HG03175 (cell line): ENCODE measurements at regions not wholly inside any gene's neighbourhood (a gene's known extent, or its start where the extent isn't known, plus 50 kb on each side); places are given as distances from the start of the nearest gene placed in this dataset.

Source experiments
- ATAC-seq: cut with Tn5 transposase; IDR thresholded peaks from one replicate; pipeline ENCODE4 v1.9.1; 2021; ENCODE audit warnings: mild to moderate bottlenecking, moderate library complexity; ENCODE audit not compliant: unreplicated experiment

DNA sequence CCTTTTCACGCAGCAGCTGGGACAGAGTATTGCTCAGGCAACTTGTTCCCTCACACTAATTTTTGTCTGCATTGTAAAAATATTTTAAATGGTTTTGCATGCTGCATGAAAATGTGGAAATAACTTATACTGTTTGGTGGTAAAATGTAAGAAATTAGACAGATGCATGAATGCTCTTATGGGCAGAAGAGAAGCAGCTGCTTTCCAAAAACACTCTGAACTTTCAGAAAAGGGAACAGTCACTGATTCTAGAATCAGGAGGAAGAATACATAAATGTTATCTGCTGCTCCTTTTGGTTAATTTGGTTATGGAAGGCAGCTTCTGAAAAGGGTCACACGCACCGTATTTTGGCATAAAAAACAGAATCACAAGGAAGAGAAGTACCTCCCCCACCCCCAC is 87.0 kb upstream of the RUNX1 start:
- no peak for ATAC-seq

- ATAC-seq: no peak
Measured at GRCh38 chr21:35135481-35135880, 86.4 kb upstream of the RUNX1 start.

- no peak for ATAC-seq
Measured at GRCh38 chr21:35134309-35134708, 85.2 kb upstream of the RUNX1 start.

GRCh38 chr21:35128536-35128935 is 79.4 kb upstream of the RUNX1 start:
- no peak for ATAC-seq

GRCh38 chr21:35127851-35128250 is 78.7 kb upstream of the RUNX1 start:
- no peak for ATAC-seq

DNA sequence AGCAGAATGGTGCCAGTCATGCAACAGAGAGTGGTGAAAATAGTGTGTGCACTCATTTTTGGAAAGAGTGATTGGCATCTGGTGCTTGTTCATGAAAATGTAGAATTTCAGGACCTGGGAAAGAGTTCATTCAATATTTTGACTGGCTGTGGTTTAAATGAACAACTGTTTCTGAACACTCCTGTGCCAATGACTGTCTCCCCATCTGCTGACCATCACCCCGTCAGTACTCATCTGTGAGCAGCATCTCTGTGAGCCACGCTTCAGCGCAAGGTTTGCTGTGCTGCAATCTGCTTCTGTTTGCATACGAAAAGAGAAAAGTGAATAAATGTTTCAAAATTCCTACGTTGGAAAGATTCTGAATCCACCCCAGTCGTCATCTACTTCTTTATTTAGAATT is 77.9 kb upstream of the RUNX1 start:
- ATAC-seq: no peak

DNA sequence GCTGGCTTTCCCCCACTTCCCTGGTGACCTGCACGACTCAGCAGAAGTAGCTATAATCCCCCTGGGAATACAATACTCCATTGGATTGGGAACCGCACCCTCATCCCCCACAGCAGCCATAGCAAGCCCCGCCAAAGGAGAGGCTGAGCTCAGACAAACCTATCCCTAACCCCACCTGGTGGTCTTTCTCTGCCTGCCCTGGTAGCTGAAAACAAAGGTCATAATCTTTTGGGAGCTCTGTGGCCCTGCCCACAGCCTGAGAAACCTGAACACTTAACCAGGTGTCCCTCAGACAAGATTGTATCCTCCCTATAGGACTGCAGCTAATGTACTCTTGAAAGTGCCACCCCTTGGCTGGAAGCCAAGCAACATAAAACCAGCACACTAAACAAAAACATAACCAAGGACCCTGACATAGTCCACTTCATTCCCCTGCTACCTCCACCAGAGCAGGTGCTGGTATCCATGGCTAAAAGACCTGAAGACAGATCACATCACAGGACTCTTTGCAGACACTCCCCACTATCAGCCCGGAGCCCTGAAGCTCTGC is 71.6 kb upstream of the RUNX1 start:
- no peak for ATAC-seq

DNA sequence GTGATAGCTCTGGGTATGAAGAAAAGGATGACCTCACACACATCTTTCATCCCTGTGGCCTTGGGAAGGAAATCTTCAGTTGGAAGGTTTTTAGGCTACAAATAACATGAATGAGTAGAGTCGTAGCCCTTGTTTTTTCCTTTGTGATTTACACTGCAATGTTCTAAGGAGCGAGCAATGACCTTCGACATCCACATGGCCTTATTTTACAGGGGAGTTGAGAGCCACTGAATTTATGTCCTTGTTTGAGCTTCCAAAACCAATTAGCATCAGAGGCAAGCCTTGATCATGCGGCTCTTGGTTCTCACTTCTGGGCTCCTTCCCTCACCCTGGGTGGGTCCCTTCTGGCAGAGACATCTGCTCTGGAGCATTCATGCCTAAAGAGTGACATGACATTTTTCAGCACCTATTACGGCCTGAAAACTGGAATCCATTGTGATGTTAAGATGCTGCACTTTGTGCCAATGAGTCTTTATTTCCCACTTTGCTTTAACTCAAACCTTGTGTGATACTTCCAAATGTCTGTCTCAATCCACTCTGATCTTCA is 70.5 kb upstream of the RUNX1 start:
- no peak for ATAC-seq

- ATAC-seq: no peak
Measured at GRCh38 chr21:35116777-35117176, 67.7 kb upstream of the RUNX1 start.

- no peak for ATAC-seq
Measured at GRCh38 chr21:35113064-35113463, 64.0 kb upstream of the RUNX1 start.

DNA sequence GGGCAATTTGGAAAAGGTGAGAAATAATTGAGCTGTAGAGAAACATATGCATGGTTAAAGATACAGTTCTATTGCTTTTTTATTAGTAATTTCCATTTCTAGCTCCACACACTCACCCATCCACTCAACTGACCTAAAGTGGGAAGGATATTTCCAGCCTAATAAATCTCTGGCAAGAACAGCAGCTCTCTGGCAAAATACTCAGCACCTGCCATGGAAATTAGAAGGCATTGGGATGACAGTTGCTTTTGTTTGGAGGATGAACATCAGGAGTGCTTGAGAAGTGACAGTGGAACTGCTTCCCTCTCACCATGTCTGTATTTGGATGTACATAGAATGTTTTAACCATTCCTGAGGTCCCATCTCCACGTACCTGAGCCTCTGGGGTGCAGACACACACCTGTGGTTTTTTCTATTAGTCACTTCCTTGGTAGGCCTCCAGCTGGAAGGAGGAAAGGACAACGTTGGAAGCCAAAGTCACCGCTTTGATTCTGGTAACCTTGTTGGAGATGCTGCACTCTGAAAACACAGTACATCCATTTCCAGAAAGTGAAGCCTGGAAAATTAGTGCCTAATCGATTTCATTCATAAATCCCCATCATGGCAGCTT is 62.3 kb upstream of the RUNX1 start:
- no peak for ATAC-seq

GRCh38 chr21:35108887-35109286 is 59.8 kb upstream of the RUNX1 start:
- ATAC-seq: no peak

GRCh38 chr21:35107520-35107919 is 58.4 kb upstream of the RUNX1 start:
- no peak for ATAC-seq

DNA sequence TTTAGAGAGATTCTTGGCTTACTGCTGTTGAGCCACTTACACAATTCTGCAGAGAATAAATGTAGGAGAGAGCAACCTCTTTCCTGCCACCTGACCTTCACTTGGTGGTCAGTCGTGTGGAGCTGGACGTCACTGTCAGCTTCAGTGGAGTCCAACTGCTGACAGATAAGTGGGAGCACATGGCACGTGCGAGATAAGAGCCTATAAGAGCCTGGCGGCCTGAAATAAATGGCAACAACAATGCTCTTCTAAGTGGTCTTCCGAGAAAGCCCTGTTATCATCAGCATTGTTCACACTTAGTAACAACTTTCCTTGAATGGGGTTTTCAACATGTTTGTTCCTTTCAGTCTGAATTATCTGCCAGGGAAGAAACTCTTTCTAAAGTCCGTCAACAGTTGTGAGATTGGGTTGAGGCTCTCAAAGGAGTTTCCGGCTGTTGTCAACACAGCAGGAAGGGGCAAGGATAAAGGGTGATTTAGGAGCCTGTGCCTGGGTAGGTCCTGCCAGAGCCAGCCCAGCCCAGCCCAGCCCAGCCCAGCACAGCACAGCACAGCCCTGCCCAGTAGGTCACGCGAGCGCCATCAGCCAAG is 57.2 kb upstream of the RUNX1 start:
- ATAC-seq: no peak

DNA sequence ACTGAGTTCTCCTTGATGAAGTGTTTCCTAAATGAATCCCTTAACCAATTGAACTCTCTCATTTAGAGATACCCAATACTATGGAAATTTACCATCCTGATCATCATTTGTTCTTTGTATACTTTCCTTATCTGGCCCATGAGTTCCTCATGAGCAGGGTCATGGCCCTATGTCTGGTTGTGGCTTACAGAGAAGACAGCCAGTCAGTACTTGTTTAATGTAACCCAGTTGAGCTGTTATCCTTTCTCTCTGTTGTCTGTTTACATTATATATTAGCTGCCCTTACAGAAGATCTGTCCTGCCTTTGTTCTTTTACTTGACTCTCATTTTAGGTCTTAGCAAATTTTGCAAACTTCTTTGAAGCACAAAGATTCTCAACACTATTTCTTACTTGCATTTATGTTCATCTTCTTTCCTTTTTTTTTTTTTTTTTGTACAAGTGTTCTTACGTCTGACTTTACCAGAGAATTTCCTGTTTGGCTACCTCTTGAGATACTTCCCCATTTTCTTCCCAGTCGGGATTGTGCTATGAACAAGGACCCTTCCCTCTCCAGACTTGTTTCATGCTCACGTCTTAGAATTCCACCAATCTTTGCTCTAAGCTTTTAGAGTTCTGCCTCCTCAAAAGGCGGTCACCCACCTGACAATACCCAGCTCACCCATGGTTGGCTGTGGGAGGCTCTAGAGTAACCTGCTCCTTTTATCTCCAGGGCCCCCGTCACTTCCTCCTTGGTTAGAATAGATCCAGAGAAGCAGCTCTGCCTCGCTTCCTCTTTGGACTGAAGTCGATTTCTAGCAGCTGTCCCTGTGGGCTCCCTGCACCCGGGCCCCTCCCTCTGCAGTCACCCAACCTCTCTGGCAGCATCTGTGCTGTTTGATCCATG is 53.6 kb upstream of the RUNX1 start:
- no peak for ATAC-seq

DNA sequence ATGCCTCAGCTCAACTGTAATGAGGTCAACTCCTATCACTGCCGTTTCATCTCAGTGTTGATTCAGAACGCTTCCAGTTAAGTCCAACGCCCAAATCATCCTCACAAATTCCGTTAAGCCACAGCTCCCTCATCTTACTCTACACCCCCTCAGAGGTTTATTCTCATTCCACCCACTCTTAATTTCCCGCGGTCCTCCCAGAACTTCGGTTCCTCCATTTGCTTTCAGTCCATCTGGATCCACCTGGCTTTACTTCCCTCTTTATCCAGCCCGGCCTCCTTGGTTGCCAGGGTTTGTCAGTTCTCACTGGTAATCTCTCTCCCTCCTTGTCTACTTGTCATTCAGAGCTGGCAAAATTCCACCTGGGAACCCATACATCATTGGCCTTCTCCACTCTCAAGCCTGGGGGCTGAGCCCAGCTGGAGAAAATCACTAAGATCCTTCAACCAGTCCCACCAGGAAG is 51.3 kb upstream of the RUNX1 start:
- ATAC-seq: no peak

DNA sequence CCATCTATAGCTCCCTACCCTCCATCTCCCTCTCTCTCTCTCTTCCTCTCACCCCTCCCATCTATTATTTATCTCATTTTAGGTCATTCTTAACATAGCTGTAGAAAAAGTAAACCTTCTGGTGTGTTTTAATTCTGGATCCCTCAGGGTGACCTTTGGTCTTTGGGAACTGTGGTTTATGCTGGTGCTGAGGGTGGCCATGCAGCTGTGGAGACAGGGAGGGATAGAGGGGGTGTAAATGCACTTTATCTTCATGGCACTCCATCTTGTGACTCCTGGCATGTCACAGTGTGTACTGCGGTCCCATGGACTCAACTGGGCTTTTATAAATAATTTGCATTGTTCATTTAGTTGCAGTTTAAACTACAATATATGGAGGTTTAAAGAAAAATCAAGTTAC is 50.2 kb upstream of the RUNX1 start:
- no peak for ATAC-seq
